OCI-LY7 (cell line): ENCODE measurements at regions not wholly inside any gene's neighbourhood (a gene's known extent, or its start where the extent isn't known, plus 50 kb on each side); places are given as distances from the start of the nearest gene placed in this dataset.

ENCODE experiments used
- EZH2phosphoT487 ChIP-seq: fragments of 200-600 bp; sonication (generic); IDR thresholded peaks from 2 replicates; pipeline ENCODE4 v1.6.1; 2018; ENCODE audit warnings: low read depth, borderline replicate concordance, mild to moderate bottlenecking, mixed run types, antibody characterized with exemption, low read length, moderate library complexity, mixed read lengths
- TF ChIP-seq, protein P1 (sequence below): fragments of 200-600 bp; sonication (generic); conservative IDR thresholded peaks from 2 replicates; pipeline ENCODE4 v1.5.1; 2014; ENCODE audit warnings: mild to moderate bottlenecking, antibody characterized with exemption, low read length, moderate library complexity, mixed read lengths

DNA sequence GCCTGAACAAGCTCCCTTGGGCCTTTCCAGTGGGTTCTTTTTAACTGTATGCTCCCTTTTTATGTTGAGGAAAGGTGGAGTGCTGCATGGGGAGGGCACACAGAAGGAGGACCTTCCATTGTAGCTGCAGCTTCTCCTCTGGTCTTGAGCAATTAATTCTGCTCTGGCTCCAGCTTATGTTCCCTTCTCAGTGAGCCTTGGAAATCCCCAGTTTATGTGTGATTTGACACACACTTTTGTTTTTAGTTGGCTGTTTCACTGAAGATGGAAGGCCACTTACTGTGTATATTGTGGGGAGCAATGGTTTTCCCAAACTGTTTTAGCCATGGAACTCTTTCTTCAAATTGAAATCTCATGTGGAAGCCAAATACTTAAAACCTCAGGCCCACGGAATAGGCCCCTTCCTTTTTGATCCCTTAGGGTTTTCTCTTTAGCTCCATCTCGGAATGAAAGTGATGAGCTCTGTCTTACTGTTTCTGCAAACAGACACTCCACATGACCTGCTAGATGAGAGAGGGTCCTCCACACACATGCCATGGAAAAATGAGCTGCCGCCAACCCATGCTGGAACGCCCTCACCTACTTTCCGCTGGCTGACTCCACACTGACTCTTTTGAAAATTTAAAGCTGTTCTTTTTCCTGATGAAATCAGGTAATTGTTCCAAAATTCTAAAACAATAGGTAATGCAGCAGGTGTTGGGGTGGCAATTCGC is 280.9 kb upstream of the SIX2 start:
- TF ChIP-seq, protein P1, sequence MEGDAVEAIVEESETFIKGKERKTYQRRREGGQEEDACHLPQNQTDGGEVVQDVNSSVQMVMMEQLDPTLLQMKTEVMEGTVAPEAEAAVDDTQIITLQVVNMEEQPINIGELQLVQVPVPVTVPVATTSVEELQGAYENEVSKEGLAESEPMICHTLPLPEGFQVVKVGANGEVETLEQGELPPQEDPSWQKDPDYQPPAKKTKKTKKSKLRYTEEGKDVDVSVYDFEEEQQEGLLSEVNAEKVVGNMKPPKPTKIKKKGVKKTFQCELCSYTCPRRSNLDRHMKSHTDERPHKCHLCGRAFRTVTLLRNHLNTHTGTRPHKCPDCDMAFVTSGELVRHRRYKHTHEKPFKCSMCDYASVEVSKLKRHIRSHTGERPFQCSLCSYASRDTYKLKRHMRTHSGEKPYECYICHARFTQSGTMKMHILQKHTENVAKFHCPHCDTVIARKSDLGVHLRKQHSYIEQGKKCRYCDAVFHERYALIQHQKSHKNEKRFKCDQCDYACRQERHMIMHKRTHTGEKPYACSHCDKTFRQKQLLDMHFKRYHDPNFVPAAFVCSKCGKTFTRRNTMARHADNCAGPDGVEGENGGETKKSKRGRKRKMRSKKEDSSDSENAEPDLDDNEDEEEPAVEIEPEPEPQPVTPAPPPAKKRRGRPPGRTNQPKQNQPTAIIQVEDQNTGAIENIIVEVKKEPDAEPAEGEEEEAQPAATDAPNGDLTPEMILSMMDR, result no peak
- no peak for TF ChIP-seq EZH2phosphoT487
